Thyroid gland (tissue), 4 donors: ENCODE measurements at regions not wholly inside any gene's neighbourhood (a gene's known extent, or its start where the extent isn't known, plus 50 kb on each side); places are given as distances from the start of the nearest gene placed in this dataset.
"Not testable (repeated sequence)": the region's sequence is repeated elsewhere in the genome, so short reads cannot be mapped to it uniquely, and the experiment has no call there.

Source experiments
- DNase-seq, 2 donors: peaks; one replicate each; pipeline ENCODE4 v3.0.0-alpha.2; 2019
- H3K27ac ChIP-seq, 3 donors: fragments of 200-600 bp; sonication (generic); 1 replicate in 2 of 3; 2 replicates in 1 of 3; pipeline ENCODE4 v1.5.1; 2016 to 2019; ENCODE audit warnings: mild to moderate bottlenecking in 1 of 3, moderate library complexity in 1 of 3
- H3K27me3 ChIP-seq: fragments of 200-600 bp; sonication (generic); one replicate; pipeline ENCODE4 v1.5.1; 2019
- H3K36me3 ChIP-seq, 2 donors: fragments of 200-600 bp; sonication (generic); one replicate each; pipeline ENCODE4 v1.5.1; 2016 to 2019
- H3K4me1 ChIP-seq, 2 donors: fragments of 200-600 bp; sonication (generic); one replicate each; pipeline ENCODE4 v1.5.1; 2017 to 2019
- H3K4me3 ChIP-seq, 3 donors: fragments of 200-600 bp; sonication (generic); replicated peaks in 1 of 3; 1 replicate in 2 of 3; 2 replicates in 1 of 3; pipeline ENCODE4 v1.5.1; 2016; ENCODE audit warnings: mild to moderate bottlenecking in 1 of 3
- H3K9me3 ChIP-seq: fragments of 200-600 bp; sonication (generic); one replicate; pipeline ENCODE4 v1.5.1; 2017
- CTCF ChIP-seq, 6 experiments: fragments of 200-600 bp in 3 of 6; fragments of 450-650 bp in 3 of 6; sonication (generic) in 3 of 6; IDR thresholded peaks; one replicate each; pipeline ENCODE4 v1.5.1; 2016 to 2019; ENCODE audit warnings: antibody characterized with exemption in 6 of 6, mild to moderate bottlenecking in 2 of 6, inconsistent platforms in 1 of 6, moderate library complexity in 1 of 6
- POLR2A ChIP-seq, 2 donors: fragments of 450-650 bp; IDR thresholded peaks; one replicate each; pipeline ENCODE4 v1.6.1; 2017; ENCODE audit warnings: antibody characterized with exemption in 2 of 2, mild to moderate bottlenecking in 2 of 2, moderate library complexity in 1 of 2
- WGBS, 2 donors: methylation state at CpG; one replicate each; pipeline ENCODE4 v1.1.5; 2017; 5-methylcytosine and 5-hydroxymethylcytosine counted together
- intact Hi-C: fragments of 100-400 bp; cut with DNase I; formaldehyde crosslinking; loops from one replicate; pipeline ENCODE4 v1.15.1; 2023

GRCh38 chr1:104264521-104264920, 514.8 kb downstream of the AMY1C start:
- WGBS, 2 donors, result 56 to 78% methylated on average over 2 of the region's 2 CpGs
- H3K4me3 ChIP-seq, result no peak overlapping the region
- TF ChIP-seq CTCF (IDR thresholded peaks at IDR 0.05) (no peak), POLR2A (IDR thresholded peaks at IDR 0.05) (no peak)
- H3K4me1 ChIP-seq, result no peaks in the 10 kb centered on the region
- no peaks in the 10 kb centered on the region for H3K27me3 ChIP-seq
- no peak overlapping the region for H3K27ac ChIP-seq
- DNase-seq, result no peak
- no peaks in the 10 kb centered on the region for H3K36me3 ChIP-seq
- intact Hi-C loops, result no loop called here
- no peaks in the 10 kb centered on the region for H3K9me3 ChIP-seq

GRCh38 chr1:104265163-104265562, 515.5 kb downstream of the AMY1C start:
- no peak for DNase-seq
- no peaks in the 10 kb centered on the region for H3K4me1 ChIP-seq
- WGBS, 2 donors, result 71 to 82% methylated on average over 4 of the region's 4 CpGs
- H3K27me3 ChIP-seq, result no peaks in the 10 kb centered on the region
- no peaks in the 10 kb centered on the region for H3K9me3 ChIP-seq
- TF ChIP-seq POLR2A (IDR thresholded peaks at IDR 0.05) (no peak), CTCF (IDR thresholded peaks at IDR 0.05) (no peak)
- H3K27ac ChIP-seq, result no peak overlapping the region
- H3K4me3 ChIP-seq, result no peak overlapping the region
- intact Hi-C loops, result no loop called here
- no peaks in the 10 kb centered on the region for H3K36me3 ChIP-seq

- H3K36me3 ChIP-seq, result no peaks in the 10 kb centered on the region
- DNase-seq, result no peak
- H3K4me3 ChIP-seq, result no peak overlapping the region
- no peaks in the 10 kb centered on the region for H3K9me3 ChIP-seq
- WGBS, 2 donors, result 67 to 68% methylated on average over 1 of the region's 1 CpG
- TF ChIP-seq CTCF (IDR thresholded peaks at IDR 0.05) (no peak), POLR2A (IDR thresholded peaks at IDR 0.05) (no peak)
- intact Hi-C loops, result no loop called here
- no peak overlapping the region for H3K27ac ChIP-seq
- no peaks in the 10 kb centered on the region for H3K4me1 ChIP-seq
- no peaks in the 10 kb centered on the region for H3K27me3 ChIP-seq
These were observed 516.9 kb downstream of the AMY1C start for GRCh38 chr1:104266612-104267011.

GRCh38 chr1:104288322-104288721, 538.6 kb downstream of the AMY1C start:
- H3K36me3 ChIP-seq, H3K4me1 ChIP-seq, H3K27me3 ChIP-seq, DNase-seq, H3K4me3 ChIP-seq, intact Hi-C loops, H3K27ac ChIP-seq, H3K9me3 ChIP-seq: not testable (repeated sequence)
- WGBS, 2 donors, result 95% methylated on average over 4 of the region's 4 CpGs

- WGBS, 2 donors, result 0 to 43% methylated on average over 1 of the region's 1 CpG
These were observed 541.5 kb downstream of the AMY1C start for GRCh38 chr1:104291156-104291555.

More at GRCh38 chr1:104291156-104291555, 541.5 kb downstream of the AMY1C start:
- Histone ChIP-seq H3K36me3 (no peaks in the 10 kb centered on the region), H3K27ac (no peak overlapping the region), H3K4me3 (no peak overlapping the region), H3K27me3 (no peaks in the 10 kb centered on the region), H3K9me3 (no peaks in the 10 kb centered on the region), H3K4me1 (no peaks in the 10 kb centered on the region)
- intact Hi-C loops, result no loop called here
- no peak for TF ChIP-seq CTCF (IDR thresholded peaks at IDR 0.05)
- no peak for TF ChIP-seq POLR2A (IDR thresholded peaks at IDR 0.05)
- DNase-seq, result no peak
